Amniotic epithelial cell (primary cell): ENCODE measurements at regions not wholly inside any gene's neighbourhood (a gene's known extent, or its start where the extent isn't known, plus 50 kb on each side); places are given as distances from the start of the nearest gene placed in this dataset.

Experiments
- DNase-seq: peaks from one replicate; pipeline ENCODE4 v3.0.0-alpha.2; 2010; ENCODE audit warnings: low read depth

- DNase-seq: peak; percentile 18
Observed at GRCh38 chr15:70324001-70324974, 226.6 kb upstream of the TLE3 start.

- DNase-seq: peak; percentile 55
Observed at GRCh38 chr15:70323111-70323851, 225.6 kb upstream of the TLE3 start.

DNA sequence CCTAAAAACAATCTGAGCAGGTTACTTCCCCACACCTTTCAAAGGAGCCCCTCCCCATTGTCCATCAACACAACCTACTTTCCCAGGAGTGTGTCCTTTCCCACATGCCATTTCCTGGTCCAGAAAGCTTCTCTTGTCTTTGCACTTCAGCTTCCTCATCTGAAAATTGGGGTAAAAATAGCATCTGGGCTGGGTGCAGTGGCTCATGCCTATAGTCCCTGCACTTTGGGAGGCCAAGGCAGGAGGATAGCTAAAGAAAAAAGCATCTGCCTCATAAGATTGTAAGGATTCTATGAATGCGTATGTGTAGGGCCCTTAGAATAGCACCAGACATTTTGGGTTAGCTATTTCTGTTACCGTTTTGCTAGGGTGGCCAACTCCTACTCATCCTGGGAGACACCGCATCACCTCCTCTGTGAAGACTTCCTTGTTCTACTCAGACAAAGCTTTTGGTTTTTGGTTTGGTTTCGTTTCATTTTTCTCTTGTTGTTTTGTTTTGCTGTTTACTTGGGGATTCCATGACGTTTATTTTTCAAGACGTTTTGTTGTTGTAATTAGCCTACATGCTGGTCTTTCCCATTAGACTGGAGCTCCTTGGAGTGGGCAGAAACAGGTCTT, 224.4 kb upstream of the TLE3 start:
- DNase-seq: no peak

DNA sequence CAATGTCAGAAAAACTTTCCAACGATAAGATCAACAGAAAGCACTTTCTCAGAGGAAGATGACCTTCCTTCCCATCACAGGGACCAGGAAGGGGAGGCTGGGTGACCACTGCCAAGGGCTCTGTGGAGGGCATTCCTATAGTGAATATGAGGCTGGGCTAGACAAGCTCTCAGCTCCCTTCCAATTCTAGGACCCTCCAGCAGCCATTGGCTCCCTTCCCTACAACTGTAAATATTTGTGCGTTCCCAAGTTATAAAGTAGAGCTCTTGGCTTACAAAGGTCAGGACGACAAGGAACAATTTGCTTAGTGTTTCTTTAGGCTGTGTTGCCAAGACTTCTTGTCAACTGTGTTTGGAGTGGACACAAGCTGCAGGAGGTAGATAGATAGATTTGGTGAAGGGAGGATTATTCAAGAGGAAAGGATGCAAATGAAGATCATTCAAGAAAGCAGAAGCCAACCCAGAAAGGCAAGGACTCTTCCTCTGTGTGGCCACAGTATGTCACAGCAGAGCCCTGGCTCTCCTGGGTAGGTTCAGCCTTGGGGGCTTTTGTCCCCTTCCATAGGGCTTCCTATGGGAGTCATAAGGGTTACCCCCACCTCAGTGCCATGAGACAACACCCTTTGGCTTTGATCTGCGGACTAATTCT, 223.6 kb upstream of the TLE3 start:
- no peak for DNase-seq

- no peak for DNase-seq
Observed at GRCh38 chr15:70320482-70320881, 222.8 kb upstream of the TLE3 start.

DNA sequence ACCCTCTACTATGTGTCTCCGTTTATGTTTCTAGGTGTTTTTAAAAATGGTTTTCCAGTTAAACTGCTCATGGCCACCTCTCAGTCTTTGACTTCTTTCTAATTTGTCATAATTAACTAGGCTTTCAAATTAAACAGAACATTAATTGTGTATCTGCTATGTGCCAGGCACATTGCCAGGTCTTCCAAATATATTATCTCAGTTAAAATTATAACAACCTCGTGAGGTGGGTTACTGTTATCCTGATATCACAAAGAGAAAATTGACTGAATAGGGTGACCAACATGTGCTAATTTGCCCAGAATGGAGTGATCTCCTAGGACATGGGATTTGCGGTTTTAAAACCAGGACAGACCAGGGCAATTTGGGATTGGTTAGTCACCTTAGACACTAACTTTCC, 222.4 kb upstream of the TLE3 start:
- no peak for DNase-seq

DNA sequence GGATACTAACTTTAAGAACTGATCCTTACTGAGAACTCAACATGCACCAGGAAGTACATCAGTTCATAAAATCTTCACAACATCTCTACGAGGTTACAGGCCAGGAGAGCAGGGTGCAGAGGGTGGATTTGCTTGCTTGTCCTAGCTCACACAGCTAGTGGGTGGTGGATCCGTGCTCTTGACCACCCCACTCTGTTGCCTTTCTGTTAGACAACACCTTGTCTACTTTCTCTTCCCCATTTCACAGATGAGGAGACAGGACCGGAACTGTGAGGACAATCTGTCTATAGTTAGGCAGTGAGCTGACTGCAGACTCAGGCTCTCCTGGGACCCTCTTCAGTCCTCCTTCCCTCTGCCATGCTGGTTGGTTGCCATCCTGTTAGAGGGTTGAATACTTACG, 221.7 kb upstream of the TLE3 start:
- DNase-seq: no peak

DNA sequence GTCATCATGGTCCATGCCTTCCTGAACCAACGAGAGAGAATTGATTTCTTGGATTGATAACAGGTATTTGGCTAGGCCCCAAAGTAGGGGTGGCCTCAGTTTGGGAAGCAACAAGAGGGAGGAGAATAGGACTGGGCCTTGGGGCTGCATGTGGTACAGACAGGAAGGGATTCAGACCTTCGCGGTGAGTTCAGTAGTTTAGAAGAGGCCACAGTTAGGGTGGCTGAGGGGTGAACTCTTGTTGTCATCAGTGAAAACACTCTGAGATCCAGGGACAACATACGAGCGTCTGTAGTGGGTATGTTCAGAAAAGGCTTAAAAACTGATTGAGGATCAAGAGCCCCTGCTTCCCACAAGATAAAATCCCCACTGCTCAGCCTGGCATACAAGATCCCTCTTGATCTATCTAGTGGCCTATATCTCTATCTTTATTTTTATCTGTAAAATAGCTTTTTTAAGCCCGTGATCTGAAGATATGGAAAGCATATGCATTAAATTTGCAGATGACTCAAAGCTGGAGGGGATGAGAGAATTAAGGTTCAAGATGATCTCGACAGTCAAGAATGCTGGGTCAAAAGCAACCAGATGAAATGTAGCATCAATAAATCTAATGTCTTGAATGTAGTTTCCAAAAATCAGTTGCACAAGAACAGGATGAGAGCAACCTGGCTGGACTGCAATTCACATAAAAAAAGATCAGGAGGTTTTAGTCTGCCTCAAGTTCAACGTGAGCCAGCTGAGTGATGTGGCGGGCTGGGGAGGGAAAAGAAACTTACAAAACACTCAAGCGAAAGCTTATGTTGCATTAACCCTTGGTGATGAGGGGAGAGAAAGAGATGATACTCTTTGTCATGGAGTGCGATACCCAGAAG, 221.1 kb upstream of the TLE3 start:
- DNase-seq: peak; percentile 99

- peak; percentile 75 for DNase-seq
Observed at GRCh38 chr15:70316059-70316600, 218.4 kb upstream of the TLE3 start.

DNA sequence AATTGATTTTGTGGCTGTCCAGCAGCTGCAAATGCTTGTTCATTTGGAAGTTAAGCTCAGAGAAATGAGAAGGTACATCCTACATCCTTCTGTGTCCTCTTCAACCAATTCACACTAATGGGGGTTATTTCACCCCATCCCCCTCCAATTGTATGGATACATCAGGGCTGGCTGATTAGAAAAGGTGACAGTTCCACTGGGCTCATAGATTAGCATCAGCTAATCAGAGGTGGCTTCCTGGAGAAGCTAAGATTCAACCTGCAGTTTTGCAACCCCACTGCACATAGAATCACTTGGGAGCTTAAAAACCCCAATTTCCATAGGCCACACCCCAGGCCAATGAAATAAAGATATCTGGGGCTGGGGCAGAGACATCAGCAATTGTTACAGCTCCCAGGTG, 217.7 kb upstream of the TLE3 start:
- DNase-seq: no peak

GRCh38 chr15:70314688-70315087, 217.0 kb upstream of the TLE3 start:
- no peak for DNase-seq

GRCh38 chr15:70314018-70314354, 216.3 kb upstream of the TLE3 start:
- no peak for DNase-seq

DNA sequence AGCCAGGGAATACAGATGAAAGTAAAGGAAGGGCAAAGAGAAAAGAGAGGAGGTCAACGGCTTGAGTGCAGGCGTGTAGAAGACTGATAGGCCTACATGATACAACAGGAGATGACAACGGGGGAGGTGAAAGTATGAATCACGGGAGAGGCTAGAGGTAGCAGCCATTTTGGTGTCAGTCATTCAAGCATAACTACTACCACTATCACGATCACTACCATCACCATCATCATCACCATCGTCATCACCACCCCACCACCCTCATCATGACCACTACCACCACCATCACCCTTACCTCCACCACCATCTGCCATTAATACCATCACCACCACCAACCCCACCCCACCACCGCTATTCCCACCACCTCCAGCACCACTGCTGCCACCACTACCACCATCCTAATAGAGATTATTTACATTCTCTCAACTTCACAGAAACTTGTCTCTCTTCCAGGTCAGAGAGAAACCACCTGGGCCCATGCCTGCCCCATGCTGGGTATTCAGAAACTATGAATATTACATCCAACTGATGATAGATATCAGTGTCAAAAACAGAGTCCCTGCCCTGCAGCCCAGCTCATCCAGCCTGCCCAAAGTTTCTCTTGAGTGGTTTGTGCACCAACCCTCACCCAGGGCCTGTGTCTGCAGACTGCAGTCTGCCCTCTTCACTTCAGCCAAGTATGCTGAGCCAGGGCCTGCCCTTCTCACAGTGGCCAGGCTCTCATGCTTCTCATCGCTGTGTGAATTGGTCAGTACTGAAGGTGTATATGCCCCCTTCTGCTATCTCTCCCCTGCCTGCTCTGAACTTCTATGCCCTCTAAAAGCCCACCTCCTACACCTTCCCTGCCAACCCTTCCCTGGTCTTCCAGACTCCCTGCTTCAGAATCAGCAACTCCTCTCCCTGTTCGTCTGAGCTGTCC, 215.6 kb upstream of the TLE3 start:
- DNase-seq: no peak

DNA sequence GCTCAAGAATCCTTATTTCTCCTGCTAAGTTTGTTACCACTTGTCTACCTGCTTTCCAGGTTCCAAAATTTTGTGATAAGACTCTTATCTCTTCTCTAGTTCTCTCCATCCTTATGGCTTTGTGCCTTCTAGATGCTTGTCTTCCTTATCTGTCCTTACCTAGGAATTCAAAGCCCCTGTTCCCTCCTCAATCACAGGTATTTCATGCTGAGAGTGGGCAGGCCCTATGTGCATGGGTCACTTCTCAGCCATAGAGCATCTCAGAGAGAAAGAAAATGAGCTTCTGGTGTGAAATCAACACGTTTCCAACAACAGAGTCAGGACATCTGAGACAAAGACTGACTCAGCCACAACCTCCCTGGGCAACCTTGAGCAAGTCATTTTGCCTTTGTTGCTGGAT, 214.1 kb upstream of the TLE3 start:
- DNase-seq: no peak

DNA sequence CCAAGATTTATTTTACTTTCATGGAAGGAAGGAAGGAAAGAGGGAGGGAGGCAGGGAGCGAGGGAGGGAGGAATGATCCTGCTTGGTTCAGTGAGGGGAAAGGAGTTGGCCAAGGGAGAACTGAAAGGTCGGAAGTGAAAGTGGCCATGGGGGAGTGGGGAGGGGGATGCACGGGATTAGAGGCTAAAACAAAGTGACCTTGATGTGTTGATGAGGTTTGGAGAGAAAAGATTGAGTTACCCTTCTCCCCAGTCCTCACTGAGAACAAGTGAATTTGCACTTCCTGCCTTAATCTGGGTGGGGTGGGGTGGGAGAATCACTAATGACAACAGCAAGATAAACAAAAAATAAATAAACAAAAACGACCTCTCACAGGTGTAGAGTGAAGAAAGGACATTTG, 212.0 kb upstream of the TLE3 start:
- no peak for DNase-seq

DNA sequence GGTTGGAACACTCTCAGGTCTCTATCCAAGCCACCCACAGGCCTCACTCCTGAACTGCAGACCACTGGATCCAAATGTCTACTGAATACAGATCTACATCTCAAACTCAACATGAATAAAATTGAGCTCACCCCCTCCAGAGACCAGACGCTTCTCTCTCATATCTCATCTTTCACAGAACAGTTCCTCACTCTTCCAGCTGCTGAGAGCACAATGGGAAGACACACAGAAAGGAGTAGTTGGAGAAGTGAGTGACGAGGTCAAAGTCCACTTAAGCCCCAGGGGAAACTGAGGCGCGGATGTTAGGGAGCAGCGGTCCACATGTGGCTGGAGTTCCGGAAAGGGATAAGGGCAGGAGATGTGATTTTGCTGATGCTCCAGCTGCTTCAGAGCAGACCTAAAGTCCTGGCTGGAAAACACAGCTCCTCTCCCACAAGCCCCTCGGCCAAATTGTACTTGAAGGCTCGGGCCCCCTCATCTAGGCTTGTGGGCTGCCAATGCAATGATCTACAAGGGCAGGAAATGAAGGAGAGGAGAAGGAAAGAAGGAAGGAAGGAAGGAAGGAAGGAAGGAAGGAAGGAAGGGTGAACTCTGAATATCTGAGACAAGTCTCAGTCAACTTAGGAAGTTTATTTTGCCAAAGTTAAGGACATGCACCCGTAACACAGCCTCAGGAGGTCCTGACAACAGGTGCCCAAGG, 211.2 kb upstream of the TLE3 start:
- DNase-seq: no peak

- no peak for DNase-seq
Observed at GRCh38 chr15:70308011-70308734, 210.5 kb upstream of the TLE3 start.

DNA sequence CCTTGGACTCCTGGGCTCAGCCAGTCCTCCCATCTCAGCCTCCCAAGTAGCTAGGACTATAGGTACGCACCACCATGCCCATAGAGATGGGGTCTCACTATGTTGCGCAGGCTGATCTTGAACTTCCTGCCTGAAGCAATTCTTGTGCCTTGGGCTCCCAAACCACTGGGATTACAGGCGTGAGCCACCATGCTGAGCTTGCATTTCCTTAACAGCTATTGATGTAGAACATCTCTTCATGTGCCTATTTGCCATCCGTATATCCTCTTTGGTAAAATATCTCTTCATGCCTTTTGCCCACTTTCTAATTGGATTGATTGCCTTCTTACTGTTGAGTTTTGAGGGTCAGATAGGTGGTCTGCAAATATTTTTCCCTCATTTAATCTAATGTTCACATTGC, 208.9 kb upstream of the TLE3 start:
- no peak for DNase-seq

DNA sequence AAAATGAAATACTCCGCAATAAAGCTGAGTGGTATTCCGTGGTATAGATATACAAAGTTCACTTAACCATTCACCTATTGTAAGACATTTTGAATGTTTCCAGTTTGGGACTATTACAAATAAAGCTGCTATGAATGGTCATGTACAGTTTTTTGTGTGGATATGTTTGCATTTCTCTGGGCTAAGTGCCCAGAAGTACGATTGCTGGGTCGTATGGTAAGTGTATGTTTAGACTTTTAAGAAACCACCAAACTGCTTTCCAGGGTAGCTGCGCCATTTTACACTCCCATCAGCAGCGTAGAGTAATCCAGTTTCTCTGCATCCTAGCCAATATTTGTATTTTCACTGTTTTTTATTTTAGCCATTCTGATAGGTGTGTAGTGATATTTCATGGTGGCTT, 208.4 kb upstream of the TLE3 start:
- no peak for DNase-seq
